DMS53 treated with DMSO at 0.1 percent for 48 hours (cell line): ENCODE measurements at regions not wholly inside any gene's neighbourhood (a gene's known extent, or its start where the extent isn't known, plus 50 kb on each side); places are given as distances from the start of the nearest gene placed in this dataset.
A peak's percentile ranks its signal among the peaks of the same experiment; 100 is the strongest.
"Not testable (repeated sequence)": the region's sequence is repeated elsewhere in the genome, so short reads cannot be mapped to it uniquely, and the experiment has no call there.

Experiments
- DNase-seq: peaks from one replicate; lab custom pipeline; 2025; ENCODE audit not compliant: unreplicated experiment; lab: John Stamatoyannopoulos, UW

DNA sequence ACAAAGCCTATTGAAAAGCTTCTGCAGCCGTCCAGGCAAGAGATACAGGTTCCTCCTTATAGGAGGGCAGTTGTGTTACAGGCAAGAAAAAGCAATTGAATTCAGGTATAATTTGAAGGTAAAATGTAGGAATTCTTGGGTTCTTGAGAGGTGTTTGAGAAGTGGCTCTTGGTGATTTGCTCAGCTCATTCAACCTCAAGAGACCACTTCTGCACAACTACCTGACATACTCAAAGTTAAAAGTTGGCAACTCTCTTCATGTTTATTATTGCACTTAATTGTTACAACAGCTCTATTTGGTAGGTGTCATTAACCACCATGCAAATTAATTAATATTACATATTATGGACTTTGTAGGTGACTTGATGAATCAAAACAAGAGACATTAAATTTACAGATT, 753.2 kb downstream of the ADCYAP1 start:
- peak; percentile 18 for DNase-seq

DNA sequence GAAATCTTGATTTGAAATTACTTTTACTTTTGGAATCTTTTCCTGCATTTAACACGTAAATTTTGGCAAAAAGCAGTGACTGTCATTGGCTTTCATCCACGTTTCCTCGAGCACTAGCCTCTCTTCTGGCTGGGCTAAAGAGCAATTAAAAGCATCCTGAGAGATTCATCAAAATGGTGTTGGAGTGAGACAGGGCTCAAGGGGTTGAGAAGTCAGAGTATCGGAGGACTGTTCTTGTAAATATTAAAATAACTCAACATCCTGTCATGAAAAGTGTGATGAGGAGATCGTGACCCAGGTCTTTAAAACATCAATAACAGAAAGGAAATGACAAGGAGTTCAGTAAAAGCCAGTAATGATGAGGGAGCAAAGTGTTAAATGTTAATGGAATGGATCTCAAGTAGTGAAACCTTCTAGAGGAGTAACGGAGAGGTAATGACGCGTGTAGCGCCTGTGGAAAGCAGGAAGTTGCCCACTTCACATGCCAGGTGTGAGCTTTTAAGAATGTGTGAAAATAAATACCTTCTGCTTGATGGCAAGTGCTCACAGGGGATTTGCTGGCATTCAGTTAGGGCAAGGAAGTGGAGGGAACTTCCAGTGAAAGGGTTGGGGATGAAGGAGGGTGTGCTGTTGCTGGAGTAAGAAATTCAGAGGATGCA, 754.4 kb downstream of the ADCYAP1 start:
- DNase-seq: peak; percentile 96

DNA sequence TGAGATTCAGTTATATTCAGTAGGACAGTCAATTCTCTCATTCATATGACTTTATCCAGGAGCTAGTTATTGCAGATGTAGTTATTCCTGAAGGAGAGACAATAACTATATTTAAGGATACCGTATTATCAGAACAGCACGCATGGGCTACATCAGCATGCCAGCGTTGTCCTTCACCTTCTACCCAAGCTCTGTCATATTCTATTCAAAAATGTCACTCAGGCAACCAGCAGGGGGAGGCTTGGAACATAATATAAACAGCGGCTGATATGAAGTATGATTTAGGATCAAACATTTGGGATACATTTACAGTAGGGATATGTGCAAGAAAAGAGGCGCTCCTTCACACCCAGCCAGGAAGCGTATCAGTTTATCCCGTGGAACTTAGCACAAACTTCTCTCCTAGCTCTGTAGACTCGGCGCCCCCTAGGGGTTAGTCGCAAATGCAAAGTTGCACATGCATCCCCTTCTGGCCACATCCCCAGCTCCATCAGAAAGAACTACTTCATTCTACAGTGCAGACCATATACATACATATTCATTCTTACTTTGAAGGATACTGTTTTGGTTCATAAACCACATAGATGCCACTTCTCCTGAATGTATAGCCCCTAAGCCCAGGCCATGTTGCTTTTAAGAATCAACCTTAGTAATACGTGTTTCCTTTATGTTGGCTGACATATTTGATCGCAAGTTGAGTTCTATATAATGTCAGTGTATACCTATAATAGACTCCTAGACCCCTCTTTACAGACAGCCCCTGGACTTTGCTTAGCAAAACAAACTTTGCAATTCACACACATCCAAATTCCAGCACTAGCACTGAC, 759.4 kb downstream of the ADCYAP1 start:
- DNase-seq: peak; percentile 90

DNA sequence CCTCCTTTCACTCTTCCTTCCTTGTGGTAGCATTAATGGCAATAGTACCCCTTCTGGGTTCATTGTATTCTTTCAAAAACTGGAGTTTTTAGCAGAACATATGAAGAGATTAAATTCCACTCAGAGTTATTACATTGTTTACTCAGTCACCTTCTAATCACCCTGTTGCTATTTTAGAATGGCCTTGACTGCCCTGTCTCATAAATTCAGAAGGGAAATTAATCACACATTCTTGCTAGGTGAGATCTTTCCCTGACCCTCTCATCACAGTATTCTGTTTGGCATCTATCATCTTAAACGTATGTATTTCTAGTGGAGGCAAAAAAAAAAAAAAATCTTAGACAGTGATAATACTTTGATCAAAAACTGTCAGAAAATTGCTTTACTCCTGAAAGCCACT, 760.4 kb downstream of the ADCYAP1 start:
- no peak for DNase-seq

DNA sequence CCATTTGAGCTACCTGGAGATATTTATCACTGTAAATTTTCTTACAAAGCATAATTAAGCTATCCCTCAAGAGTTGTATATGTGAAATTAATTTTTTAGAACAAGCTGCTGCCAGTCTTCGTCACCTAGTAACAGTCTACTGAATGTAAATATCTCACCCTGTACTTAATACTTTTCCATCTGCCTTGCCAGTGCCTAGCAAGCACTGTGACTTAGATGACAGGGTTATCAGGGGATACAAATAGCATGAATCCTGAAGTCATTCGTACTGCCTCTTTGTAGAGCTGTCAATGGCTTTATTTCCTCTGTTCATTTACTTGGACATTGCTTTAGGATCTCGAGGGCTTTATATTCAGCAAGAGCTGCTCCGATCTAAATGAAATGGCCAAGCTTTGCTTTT, 763.6 kb downstream of the ADCYAP1 start:
- DNase-seq: no peak

DNA sequence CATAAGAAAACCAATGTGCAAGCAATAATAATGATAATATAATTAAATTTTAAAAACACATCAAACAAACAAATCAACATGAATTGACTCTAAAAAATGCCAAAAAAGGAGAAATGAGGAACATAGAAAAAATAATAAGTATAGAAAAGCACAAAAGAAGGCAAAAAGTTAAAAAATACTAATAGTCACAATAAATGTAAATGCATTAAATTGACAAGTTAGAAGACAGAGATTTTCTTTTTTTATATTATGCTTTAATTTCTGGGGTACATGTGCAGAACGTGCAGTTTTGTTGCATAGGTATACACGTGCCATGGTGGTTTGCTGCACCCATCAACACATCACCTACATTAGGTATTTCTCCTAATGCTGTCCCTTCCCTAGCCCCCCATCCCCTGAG, 767.0 kb downstream of the ADCYAP1 start:
- not testable (repeated sequence) for DNase-seq

DNA sequence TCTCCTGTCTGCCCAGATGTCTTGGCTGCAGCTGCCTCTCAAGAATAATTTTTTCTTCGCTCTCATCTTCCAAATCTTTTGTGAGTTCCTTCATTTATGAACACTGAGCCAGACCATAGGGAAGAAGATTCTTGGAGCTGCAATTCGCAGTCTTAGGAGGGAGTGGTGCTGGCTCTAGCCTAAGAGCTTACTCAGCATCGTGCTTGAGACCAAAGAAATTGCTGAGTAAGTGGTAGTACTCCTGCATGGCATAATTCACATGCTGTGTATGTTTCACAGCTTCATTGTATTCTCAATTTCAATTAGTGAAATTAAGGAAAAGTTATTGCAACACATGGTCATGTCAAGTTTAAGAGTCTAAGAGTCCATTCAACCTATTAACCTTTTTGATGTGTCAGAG, 771.7 kb downstream of the ADCYAP1 start:
- DNase-seq: no peak

DNA sequence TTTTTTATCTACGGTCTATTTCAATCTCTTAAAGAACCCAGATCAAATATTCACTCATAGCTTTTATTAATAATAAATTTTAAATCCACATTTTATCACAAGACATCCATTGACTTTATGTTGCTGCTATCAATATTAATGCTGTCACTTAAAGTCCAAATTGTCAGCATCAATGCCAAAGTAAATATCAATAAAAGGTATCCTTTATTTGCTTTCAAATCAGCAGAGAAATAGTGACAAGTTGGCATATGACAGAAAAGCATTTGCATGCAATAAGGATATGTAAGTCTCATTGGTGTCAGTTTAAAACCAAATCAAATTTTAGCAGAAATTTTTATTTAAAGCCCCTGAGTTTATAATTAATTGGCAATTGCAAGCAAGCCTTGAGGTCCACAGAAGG, 775.4 kb downstream of the ADCYAP1 start:
- no peak for DNase-seq

DNA sequence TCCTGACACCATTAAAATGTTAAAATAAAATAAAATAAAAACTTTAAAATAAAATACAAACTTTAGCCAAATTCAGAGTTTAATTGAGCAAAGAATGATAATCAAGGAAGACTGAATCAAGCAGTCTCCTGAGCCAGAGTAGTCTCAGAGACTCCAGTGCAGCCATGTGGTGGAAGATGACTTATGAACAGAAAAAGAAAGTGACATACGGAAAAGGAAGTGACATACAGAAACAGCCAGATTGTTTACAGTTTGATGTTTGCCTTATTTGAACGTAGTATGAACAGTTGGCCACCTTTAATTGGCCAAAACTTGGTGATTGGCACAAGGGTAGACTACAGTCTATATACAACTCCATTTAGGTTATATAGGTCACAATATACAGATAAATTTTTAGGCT, 787.2 kb downstream of the ADCYAP1 start:
- DNase-seq: no peak

DNA sequence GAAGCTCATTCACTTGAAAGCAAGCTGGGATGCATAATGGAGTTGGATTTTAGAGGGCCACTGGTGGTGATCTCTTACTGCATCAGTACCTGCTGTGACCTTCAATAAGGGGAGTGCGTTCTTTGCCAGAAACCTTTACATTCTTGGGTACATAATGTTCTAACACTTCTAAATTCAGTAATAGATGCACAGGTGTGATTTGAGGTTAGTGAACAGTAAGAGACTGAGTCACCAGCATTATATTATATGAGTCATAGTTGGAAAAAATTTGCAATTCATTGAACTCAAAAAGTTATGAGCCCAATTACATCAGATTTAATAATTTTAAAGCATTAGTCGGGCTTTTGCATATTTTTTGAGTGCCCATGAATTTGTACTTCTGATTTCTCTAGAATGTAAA, 803.3 kb downstream of the ADCYAP1 start:
- peak; percentile 18 for DNase-seq

DNA sequence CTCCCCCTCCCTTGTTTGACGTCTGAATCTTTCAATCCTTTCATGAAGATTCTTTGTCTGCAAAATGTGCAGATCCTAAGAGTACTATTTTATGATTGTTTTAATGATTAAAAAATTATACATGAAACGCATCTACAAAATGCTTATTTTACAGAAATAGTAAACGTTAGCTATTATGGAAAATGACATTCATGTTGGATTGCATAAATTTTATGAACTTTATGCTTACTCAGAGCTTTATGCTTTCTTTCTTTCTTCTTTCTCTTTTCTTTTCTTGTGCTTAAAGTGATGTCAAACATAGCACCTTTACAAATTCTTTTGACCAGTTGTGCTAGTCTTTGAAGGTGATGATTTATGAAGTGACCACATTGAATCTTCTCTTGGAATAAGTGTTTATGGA, 805.4 kb downstream of the ADCYAP1 start:
- DNase-seq: no peak

DNA sequence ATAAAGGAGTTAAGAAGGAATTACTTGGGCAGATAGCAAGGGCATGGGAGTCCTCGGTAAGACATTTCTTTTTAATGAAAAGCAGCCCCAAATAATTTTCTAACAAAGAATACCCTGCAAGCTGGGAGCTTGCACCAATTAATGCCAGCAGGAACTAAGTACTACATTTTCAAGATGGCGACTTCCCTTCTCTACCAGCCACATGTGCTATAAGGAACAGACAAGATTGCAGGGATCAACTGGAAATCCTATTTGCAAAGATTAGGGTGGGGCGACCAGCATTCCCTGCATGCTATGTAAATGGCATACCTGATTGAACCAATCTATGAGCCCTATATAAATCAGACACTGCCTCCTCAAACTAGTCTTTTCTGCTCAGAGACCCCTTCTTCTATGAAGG, 827.5 kb downstream of the ADCYAP1 start:
- no peak for DNase-seq

DNA sequence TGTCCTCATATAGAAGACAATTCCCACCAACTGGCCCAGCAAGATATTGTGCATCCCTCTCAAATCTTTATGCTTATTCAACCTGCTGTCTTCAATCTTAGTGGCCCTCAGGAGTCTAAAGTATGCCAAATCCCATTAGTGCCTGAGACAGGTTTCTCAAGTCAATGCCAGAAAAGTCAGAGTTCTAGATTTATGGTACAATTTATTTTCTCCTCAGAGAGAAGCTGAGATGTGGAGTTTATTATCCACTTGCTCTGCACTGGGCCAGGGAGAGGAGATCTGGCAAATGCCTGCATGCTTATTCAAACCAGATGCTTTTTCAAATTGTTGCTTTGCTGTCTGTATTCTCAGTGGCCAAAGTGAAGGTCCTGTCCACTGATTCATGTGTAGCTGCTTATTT, 825.2 kb downstream of the METTL4 start:
- DNase-seq: no peak

DNA sequence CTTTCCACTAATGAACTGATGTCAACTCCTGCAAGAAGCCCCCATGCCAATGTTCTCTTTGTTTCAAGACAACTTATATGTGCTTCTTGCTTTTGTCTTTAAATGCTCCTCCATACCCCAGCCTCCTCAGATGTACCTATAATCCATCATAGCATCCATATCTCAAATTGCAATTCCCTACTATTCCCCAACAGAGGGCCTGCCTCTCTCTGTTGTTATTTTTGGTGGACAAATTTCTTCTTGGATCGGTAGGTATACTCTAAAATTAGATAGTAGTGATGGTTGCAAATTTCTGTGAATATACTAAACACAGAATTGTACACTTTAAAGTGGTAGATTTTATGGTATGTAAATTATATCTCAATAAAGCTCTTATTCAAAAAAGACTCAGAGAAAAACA, 820.1 kb downstream of the METTL4 start:
- no peak for DNase-seq

DNA sequence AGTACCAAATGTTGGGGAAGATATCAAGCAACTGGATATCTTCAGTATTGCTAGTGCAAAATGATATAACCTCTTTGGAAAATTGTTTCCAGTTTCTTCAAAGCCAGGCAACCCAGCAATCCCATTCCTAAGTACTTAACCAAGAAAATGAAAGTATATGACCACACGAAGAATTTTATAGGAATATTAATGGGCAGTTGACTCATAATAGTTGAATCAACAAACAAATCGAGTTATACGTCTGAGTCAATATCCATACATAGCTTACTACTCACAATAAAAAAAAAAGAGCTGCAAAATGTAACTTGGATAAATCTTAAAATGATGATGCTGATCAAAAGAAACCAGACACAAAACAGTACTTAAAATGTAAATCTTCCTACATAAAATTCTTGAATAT, 810.4 kb downstream of the METTL4 start:
- DNase-seq: no peak

DNA sequence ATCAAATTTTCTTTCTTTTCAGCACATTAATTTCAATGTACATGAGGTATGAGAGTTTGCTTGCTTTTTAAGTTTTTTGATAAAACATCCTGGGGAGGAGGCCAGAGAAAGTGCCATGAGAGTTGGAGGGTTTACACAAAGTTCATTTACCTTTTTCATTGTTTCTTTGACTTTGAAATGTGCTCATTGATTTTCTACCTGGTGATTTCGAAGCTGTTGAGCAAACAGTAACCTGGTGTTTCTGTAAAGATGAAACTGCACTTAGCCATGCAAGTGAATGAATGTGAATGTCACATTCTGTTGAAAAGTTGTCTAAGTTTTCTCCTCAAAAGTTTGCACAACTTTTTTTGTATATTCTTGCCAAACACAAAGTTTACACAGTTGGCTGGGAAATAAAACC, 797.0 kb downstream of the METTL4 start:
- no peak for DNase-seq

DNA sequence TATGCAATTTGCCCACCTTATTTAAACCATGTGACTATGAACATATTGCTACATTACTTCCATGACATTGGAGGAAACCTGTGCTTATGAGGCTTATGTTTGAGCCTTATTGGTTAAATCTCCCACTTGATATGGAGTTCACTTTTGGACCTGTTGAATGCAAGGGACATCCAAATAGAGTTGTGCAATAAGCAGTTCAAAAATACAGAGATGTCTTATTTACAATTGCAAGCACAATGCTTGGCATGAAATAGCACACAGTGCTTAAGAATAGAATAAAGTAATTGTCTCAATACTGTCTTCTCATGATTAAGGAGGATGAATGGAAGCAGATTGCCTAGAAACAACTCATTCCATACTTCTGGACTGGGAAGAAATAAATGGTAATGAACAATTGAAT, 793.5 kb downstream of the METTL4 start:
- DNase-seq: no peak

DNA sequence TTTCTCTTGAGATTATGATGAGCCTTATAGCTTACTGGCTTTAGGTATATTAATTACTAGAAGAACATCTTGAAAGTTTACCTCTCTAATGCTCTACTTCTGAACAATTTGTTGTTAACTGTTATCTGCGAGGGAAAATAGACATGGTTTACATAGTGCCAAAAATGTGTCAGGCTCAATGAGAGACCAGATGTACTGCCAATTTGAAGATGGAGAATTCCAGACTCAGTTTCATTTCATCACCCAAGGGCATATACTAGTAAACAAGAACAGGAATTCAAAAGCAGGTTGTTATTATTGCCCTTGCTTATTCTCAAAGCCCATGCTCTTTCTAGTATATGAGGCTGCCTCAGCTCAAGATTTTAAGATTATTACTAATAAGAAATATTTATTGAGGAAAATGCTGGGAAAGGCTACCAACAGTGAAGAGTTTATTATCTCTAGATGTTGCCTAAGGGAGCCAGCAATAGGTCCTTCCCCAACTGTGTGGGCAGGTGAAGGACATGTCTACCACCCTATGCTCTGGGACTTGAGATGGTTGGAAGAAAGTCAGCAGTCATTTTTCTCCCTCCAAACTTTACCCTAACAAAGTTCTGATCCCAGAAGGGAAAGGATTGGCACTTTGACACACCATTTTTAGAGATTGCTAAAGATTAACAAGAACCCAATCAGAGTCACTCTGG, 792.7 kb downstream of the METTL4 start:
- DNase-seq: no peak

DNA sequence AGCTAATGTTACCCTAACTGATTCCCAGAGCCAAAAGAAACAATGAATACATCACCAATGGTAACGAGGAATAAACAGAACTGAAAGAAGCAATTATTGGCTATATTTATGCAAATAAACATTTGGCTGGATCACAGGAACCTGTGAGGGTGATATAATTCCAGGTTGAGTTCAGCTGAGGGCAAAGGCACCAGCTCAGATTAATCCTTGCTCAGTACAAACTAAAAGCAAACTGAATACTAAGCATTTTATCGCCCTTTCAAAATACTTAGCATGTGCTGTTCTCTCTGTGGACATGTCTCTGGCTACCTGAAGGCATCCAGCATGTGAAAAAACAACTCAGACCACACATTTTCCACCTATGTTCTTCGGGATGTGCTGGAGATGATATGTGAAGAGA, 791.7 kb downstream of the METTL4 start:
- DNase-seq: no peak

DNA sequence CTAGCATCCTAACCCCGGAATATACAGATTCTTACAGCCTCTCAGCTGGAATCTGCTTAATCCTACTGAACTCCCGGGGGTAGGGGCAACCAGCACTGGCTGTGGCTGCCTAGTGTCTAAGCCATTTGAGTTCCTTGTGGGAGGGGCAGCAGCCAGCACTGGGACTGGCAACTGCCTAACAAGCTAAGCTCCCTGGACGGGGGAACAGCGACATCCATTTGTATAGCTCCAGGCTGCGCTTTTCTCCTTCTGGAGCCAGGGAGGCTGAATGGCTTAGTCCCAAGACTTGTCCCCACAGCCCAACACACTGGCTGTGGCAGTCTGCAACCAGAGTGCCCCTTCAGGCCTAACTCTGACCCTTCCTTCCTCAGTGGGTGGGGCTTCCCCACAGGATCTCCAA, 787.2 kb downstream of the METTL4 start:
- no peak for DNase-seq

DNA sequence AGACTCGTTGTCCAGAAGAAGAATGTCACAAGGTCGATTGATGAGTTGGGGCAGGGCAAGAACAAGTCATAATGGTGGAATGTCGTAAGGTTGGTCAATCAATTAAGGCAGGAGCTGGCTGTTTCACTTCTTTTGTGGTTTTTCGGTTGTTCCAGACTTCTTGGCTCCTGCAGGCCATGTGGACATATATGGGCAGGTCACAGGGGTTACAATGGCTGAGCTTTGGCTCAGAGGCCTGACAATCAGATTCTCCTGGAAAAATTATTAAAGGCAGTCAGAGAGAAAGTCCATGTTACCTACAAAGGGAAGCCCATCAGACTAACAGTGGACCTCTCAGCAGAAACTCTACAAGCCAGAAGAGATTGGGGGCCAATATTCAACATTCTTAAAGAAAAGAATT, 785.3 kb downstream of the METTL4 start:
- DNase-seq: not testable (repeated sequence)

DNA sequence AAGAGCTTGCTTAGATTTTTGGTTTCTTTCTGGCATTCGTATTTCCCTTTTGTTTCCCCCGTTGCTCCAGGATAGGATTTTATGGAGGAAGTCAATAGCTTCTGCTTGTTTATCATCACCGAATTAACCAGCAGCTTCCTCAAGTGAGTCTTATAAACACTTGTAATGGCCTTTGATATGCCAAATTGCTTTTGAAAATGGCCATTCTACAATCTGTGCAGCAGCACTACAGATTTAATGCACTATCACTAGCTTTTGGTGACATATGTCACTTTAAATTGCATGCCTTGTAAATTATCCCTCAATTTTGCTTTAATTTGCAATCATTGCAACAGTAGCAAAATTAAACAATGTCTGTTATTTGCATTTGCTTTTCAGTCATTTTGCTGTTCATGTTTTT, 774.7 kb downstream of the METTL4 start:
- no peak for DNase-seq
